GM21723 (cell line): ENCODE measurements at regions not wholly inside any gene's neighbourhood (a gene's known extent, or its start where the extent isn't known, plus 50 kb on each side); places are given as distances from the start of the nearest gene placed in this dataset.

Experiments
- ATAC-seq: cut with Tn5 transposase; IDR thresholded peaks from one replicate; pipeline ENCODE4 v1.9.1; 2021; ENCODE audit warnings: mild to moderate bottlenecking, moderate library complexity; ENCODE audit not compliant: unreplicated experiment

DNA sequence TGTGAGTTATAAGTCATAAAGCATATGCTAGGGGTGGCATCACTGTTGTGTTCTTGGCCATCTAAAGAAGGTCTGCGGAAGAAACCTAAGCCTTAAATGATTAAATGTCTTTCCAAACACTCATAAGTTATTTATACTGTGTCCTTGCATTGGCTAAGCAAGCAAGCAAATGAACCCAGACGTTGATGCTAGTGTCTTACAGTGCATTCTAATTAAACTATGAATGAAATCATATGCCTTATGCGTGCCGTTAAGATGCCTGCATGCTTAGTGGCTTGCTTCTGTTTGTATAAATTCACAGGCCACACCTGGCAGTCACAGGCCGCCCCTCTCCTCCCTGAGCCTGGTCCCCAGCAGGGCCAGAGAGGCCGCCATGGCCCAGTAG is 49.9 kb downstream of the RIN2 start:
- no peak for ATAC-seq

DNA sequence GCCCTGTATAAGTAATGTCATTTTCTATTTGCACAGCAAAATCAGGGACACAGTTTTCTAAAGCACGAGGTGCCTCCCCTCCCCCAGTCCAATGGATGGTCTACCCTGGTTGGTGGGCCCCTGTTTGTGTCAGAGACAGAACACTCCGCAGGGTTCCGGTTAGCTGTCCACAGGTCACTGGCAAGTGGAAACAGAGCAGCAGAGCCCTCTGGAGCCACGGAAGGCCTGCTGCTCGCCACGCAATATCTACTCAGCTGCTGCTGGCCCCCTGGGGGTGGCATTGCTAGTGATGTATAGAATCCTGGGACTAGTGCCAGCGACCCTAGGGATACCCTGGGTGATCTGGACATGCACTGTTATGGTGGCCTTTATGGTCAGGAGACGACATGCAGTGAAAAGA is 50.4 kb downstream of the RIN2 start:
- ATAC-seq, result no peak

DNA sequence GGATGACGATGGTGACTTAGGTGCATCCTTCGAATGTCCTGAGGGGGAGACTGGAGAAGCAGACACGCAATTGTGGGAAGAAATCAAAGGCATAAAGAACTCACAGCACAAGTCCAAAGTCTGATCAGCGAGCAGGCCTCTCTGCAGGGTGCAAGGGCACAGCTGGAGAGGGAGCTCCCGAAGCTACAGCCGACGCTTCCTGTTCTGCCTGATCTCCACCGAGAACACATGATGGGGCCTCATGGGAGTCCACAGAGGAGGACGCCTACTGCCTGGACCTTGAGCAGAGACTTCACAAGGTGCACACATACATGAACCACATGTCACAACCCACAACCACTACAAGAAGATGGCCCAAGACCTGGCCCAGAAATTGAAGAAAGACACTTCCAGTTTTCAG is 51.4 kb downstream of the RIN2 start:
- no peak for ATAC-seq

DNA sequence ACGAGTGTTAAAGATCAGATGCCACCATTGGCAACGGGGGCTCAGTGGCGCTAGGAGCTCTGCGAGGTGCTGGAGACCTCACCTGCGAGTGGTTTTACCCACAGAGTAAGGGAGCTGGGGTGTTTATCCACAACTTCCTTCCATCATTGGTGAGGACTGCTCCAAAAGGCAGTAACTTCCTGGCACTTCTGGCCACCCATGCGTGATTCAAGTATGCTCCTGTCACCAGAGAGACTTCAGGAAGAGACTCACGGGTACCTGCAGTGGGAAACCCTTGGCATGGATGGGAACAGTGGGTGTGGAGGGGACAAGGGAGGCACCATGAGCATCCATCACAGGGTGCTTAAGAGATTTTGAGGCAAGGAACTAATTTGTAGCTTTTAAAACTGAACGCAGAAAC is 53.2 kb downstream of the RIN2 start:
- ATAC-seq, result no peak

DNA sequence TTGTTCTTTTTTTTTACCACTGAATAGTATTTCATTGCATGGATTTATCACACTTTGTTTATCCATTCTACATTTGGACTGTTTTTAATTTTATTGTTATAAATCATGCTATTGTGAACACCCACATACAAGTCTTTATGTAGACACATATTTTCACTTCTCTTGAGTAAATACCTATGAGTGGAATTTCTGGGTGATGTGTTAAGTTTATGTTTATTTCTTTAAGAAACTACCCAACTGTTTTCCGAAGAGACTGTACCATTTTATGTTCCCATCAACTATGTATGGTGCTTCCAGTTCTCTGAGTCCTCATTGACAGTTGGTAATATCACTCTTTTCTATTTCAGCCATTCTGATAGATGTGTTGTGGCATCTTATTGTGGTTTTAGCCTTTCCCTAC is 54.0 kb downstream of the RIN2 start:
- no peak for ATAC-seq

DNA sequence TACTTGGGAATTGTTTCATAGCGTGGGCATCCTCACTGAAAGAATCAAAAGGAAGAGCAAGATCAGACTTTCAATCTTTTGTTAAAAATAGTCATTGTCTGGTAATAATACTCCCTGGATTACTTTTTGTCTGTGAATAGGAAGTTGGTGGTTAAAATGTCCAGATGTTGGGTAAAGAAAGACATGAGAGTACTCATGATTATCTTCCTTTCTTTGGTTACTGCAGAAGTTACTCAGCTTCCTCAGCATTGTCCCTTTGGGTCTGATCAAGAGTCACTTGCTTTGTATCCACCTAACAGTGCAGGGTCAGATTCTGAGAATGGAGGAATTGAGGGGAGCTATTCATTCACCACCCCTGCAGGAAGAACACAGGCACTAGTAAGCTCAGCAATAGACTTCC is 54.6 kb downstream of the RIN2 start:
- ATAC-seq, result no peak

DNA sequence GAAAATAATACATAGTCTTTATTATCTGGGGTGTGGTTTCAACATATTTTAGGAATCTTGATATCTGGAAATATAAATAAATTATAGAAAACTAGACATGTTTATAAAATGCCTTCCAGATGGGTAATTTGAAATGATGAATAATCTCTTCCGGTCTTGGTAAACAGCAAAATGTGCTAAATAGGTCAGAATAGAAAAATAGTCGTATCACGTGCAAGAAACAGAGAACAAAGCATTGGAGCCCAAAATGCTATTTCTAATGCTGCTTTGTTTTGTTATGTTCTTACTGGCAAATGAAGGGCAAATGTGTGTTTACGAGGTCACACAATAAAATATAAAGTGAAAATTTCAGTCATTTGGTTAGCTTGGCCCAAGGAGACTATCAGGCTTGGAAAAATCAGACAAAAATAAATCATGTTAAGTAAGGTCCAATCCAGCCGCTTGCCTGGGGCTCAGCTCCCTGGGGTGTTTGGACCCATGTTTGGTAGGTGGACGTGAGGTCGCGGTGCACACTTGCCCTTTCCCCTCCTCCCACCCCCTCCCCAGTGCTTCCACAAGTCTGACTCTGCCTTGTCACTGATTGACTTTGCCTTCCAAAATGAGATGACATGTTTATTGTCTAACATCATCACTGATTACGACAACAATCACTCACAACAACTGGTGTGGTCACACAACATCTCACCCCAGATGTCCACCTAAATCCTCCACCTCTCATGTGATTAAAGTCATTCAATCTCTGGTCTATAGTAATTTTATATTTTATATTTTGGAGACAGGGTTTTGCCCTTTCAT is 56.0 kb downstream of the RIN2 start:
- ATAC-seq, result no peak

DNA sequence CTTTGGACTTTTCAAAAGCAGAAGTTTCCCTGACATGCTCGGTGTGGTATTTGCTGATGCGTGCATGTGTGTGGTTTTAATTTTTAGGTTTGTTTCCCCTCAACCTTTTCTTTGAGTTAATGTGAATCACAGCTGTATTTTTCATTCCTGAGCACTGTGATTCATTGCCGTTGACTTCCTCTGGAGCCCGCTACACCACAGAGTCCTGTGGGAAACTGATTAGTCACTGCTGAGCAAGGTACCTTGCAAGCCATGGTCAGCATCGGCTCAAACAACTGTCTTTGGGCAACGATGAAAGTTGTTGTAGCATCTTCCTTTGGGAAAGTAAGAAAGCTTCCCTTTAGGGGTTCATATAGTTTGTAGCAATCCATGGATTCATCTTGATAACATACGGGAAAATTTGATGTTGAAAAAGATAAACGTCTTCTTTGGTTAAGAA is 57.5 kb downstream of the RIN2 start:
- ATAC-seq, result no peak

DNA sequence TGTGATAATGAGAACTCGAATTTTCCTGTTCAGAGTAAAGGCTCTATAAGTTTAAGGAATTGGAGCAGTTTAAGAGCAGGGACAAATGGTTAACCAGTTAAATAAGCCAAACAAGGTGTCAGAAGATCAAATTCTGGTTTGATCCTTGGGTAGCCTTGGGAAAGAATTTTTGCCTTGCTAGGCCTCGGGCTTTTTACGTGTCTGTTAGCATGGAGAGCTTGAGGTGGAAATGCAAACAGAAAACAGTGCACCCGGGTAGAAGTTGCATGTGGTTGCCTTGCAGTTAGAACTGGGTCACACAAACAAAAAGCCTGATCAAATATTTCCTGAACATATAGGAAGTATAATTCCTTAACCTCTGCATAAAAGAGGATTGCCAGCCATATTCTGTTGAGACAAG is 58.3 kb downstream of the RIN2 start:
- ATAC-seq, result no peak

DNA sequence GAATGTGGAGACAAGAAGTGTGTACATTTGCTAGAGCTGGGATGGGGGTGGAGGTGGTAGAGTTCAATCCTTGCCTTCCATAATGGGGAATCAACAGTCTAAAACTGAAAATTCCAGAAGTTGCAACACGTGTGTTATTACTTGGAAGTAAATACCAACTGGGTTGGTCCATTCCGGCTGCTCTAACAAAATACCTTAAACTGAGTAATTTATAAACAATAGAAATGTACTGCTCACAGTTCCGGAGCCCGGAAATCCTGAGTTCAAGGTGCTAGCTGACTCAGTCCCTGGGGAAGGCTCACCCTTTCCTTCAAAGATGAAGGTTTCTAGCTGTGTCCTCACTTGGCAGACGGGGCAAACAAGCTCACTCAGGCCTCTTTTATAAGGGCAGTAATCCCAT is 59.0 kb downstream of the RIN2 start:
- ATAC-seq, result no peak

DNA sequence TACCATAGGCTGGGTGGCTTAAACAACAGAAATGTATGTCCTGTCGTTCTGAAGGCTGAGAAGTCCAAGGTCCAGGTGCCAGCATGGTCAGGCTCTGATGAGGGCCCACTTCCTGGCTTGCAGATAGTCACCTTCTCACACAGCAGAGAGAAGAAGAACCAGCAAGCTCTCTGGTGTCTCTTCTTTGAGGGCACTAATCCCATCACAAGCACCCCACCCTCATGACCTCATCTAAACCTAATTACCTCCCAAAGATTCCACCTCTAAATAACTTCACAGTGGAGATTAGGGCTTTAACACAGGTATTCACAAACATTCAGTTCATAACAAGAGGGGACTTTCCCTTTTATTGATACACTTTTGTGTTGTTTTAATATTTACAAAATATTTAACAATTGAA is 61.1 kb downstream of the RIN2 start:
- ATAC-seq, result no peak

DNA sequence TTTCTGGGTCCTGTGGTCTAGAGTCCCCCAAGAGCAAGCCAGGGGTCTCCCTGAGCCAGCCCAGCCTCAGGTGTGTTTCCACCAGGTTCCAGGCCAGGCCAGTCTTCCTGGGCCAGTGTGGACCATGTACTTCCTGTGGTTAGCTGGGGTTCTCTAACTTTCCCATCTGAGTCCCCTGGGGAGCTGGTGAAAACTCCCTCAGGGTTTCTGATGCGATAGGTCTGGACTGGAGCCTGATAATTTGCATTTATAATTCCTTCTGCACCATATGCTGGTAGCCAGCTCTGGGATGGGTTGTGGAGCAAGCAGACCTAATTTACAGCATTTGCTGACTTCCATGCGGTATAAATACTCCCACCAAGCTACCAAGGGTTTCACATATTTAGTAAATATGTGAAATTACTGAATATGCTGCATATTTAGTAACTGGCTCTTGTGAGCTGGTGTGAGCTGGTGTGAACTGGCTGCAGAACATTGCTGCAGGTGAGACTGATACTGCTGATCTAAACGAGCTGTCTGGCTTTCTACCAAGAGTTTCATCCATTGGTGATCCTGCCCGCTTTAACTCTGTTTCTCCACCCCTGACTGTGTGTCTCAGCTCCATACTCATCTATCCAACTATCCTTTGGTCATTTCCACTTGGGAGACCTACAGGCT is 62.6 kb downstream of the RIN2 start:
- no peak for ATAC-seq

DNA sequence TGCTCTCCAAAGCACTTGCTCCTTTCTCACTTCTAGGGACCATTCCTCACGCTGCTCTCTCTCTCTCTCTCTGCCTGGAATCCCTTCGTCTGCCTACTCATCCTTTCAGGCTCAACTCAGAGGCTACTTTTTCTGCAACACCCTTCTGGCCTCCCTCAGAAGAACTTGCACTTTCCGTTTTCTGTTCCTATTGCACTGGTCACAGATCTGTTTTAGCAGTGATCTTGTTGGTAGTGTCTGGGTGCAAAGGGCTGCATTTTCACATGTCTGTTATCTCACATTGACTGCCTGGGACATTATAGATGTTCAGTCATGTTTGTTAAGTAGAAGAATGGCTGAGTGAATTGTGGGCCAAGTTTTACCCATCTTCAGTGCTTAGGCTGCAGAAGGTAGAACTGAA is 63.5 kb downstream of the RIN2 start:
- no peak for ATAC-seq

DNA sequence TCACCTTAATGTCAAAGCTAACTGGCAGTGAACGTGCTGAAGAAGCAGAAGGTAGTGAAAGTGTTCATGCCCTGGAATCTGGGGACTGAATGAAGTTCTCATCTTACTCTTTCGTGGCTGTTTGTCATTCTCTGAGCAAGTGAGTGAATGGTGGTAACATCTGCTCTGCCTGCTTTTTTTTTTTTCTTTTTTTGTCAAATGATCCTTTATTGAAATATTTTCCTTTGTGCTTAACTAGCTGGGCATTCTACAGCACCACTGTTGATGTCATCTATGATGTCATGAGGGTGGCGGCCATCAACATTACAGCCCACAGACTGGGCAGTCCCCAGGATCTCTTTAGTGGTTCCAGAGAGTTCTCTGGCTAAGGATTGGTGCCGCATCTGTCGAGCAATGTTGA is 65.2 kb downstream of the RIN2 start:
- ATAC-seq, result no peak

DNA sequence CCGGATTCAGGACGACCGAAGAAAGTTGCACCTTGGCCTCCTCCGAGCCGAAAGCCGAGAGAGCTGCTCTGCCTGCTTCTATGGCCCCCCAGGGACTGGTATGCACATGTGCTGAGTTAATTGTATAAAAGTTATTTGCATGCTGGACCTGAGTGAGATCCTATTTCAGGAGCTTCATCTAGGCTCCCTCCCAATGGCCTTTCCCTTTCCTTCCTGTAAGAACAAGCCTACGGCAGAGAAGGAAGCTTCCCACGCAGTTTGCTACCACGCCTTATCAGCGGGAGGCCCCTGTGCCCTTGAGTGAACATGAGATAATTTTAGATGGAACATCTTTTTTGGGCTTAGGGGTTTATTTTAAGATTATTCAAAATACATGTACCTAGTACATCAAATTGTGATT is 65.9 kb downstream of the RIN2 start:
- no peak for ATAC-seq

DNA sequence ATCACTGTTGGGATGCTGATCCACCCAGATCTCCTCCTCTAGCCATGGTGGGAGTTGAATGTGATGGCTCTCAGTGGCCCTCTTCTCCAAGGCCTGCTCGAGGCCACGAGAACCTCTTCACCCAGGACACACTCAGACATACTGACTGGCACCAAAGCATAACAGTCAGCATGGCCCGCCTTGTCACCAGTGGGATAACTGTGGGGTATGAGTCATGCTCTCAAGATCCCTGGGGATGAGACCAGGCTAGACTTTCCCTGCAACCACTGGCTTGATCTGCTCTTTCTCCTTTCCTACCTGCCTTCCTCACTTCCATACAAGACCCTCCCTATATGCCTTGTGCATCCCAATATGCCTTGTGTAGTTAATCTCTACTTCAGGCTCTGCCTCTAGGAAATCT is 66.8 kb downstream of the RIN2 start:
- no peak for ATAC-seq

DNA sequence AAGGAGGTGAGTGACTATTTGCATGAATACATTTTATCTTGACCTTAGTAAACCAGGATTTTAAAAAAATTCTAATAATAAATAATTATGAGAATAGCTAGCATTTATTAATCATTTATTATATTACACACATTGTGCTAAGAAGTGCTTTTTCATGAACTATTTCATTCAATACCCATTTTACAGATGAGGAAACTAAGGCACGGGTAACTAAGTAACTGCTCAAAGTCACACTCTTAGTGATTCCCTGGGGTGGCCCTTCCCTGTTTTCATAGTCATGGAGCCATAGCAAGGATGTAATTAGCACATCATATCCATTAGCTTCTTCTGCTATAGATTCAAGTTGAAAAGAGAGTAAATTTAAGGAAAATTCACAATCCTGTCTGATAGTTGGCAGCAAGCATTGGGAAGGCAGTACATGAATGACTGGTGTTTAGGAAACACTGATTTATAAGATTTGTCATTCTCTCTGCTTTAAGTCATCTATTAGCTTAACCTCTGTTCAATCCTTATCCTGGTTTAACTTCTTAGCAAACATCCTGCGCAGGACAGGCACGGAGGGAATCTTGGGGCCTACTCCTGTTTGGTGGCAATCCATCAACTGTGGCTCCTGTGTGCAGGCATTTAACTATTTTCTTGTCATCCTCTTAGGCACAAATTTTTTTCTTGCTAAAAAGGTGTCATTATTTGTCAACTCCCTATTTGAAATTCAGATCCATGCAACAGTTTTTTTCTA is 68.3 kb downstream of the RIN2 start:
- no peak for ATAC-seq

DNA sequence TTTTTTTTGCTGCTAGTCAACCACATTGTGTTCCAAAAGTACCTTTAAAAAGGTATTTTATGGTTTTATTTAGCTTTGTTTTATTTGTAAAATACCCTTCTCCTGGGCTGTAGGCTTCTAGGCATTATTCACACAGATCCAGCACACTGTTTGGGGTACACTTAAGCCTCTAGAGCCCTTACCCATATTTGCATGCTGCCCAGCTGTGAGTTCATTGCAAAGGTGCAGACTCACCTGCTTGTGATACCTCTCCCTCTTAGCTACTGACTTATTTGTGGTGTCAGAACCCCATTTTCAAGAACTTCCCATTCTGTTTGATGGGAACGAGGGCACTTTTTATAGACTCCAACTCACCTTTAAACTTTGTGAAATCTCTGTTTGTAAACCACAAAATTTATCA is 69.8 kb downstream of the RIN2 start:
- peak; percentile 26 for ATAC-seq

DNA sequence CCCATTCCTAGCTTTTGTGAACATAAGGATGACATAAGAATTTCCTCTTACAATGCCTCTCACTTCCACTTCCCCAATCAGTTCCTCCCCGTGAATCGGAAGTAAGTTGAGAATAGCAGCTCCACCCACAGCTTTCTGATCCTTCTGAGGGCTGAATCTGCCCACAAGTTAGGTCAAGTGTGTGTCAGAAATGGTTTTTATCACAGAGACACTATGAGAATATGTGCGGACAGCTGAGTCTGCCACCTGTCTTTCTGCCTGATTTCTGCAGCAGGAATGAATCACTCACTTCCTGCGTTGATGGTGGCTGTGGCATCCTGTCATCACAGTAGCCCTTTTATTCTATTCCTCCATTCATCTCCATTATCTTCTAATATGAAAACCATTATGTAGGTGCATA is 70.2 kb downstream of the RIN2 start:
- ATAC-seq, result peak; percentile 96

DNA sequence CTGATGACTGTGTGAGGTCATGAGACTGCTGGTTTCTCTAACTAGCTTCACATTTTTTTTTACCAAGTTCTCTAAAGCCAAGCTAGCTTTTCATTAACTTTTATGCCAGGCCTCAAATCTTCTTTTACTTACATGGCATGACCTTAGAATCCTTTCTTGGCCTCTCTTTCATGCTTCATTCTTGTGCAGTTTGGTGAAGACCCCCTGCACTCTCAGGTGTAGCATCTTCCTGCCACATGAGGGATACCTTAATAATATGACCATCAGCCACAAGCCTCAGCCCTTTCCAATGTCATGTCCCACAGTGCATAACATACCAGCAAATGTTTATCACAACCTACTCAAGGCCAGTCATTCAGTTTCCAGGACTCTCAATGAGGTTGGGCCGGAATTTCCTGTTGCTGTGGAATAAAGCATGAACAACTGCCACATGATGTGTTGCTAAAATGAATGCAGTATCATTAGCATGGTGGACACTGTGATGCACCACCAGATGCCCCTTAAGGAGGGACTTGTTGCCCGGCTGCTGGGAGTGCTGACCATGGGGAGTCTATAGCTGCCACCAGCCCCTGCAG is 72.2 kb downstream of the RIN2 start:
- ATAC-seq, result no peak

DNA sequence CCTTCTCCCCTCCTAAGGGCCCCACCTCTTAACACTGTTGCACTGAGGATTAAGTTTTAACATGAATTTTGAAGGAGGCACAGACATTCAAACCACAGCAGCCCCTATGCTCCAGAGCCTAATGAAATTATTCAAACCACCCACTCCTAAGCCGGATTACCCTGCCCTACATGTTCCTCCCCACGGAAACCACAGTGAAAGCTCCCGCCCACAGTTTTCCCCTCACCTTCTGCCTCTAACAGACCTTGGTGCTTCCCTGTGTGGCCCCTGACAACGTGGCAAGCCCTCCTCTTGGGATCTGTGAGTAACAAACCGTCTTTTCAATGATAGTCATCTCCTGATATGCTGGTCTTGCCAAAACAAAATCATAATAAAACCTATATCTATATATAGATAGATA is 74.8 kb downstream of the RIN2 start:
- ATAC-seq, result no peak

DNA sequence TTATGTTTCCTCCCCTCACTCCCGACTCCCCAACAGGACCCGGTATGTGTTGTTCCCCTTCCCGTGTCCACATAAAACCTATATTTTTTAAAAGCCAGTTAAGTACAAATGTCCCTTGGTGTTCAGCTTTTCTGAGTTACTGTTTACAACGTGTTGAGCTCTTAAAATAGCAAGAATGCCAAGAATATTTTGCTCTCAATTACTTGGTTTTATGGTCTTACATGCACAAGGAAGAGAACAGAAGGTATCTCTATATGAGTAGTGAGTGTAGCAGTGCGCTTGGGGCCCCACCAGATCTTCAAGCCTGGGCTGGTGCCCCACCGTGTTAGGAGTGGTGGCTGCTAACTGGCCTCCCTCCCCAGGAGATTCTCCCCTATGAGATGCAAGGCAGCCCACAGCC is 75.3 kb downstream of the RIN2 start:
- ATAC-seq, result no peak
